SK-N-SH (cell line): ENCODE measurements at regions not wholly inside any gene's neighbourhood (a gene's known extent, or its start where the extent isn't known, plus 50 kb on each side); places are given as distances from the start of the nearest gene placed in this dataset.

Experiments used
- CTCF ChIA-PET: fragments of 300-600, 350-600 bp; formaldehyde crosslinking; extraction: SDS; loops from one replicate; lab custom pipeline; 2021; lab: Yijun Ruan, JAX
- POLR2A ChIA-PET: fragments of 350-600 bp; sonication (Branson Sonifier 250); formaldehyde crosslinking; extraction: SDS; loops from one replicate; lab custom pipeline; 2020; ENCODE audit warnings: antibody characterized with exemption, inconsistent platforms; lab: Yijun Ruan, JAX
- DNase-seq: peaks from one replicate; pipeline ENCODE4 v3.0.0; 2012
- H2AFZ ChIP-seq: fragments of 200-600 bp; sonication (generic); 2 replicates; pipeline ENCODE4 v1.8.1; 2016; ENCODE audit warnings: antibody characterized with exemption, mild to moderate bottlenecking, low read depth
- H3F3A ChIP-seq: fragments of 200-600 bp; sonication (generic); replicated peaks from 2 replicates; pipeline ENCODE3; 2016; ENCODE audit warnings: antibody characterized with exemption, mild to moderate bottlenecking; ENCODE audit not compliant: insufficient read depth
- H3K27ac ChIP-seq, 2 experiments: fragments of 200-500 bp in 1 of 2; fragments of 200-600 bp in 1 of 2; sonication (Bioruptor generic) in 1 of 2; sonication (generic), shearing (Covaris generic) in 1 of 2; 2 replicates each; pipeline versions ENCODE4 v1.5.1 to v1.6.1; 2014 to 2016; ENCODE audit warnings: low read depth in 2 of 2, inconsistent platforms in 1 of 2, low read length in 1 of 2, mild to moderate bottlenecking in 1 of 2, mixed read lengths in 1 of 2
- H3K27me3 ChIP-seq: fragments of 200-600 bp; sonication (generic), shearing (Covaris generic); 2 replicates; pipeline ENCODE4 v1.6.1; 2016; ENCODE audit warnings: mixed run types; ENCODE audit not compliant: insufficient read depth
- H3K36me3 ChIP-seq, 2 experiments: fragments of 200-500 bp in 1 of 2; fragments of 200-600 bp in 1 of 2; sonication (Bioruptor generic) in 1 of 2; sonication (generic) in 1 of 2; replicated peaks in 1 of 2; 2 replicates each; pipeline versions ENCODE3 to v1.5.1; 2014 to 2016; ENCODE audit warnings: low read length in 1 of 2, mild to moderate bottlenecking in 1 of 2; ENCODE audit not compliant: insufficient read depth in 2 of 2, control insufficient read depth in 1 of 2
- H3K4me1 ChIP-seq, 2 experiments: fragments of 200-500 bp in 1 of 2; fragments of 200-600 bp in 1 of 2; sonication (Bioruptor generic) in 1 of 2; sonication (generic), shearing (Covaris generic) in 1 of 2; 2 replicates each; pipeline versions ENCODE4 v1.5.1 to v1.6.1; 2014 to 2016; ENCODE audit warnings: low read depth in 1 of 2, low read length in 1 of 2, mixed run types in 1 of 2; ENCODE audit not compliant: insufficient read depth in 2 of 2, control insufficient read depth in 1 of 2
- H3K4me2 ChIP-seq: fragments of 200-600 bp; sonication (generic), shearing (Covaris generic); 2 replicates; pipeline ENCODE4 v1.6.1; 2017; ENCODE audit warnings: mixed run types
- H3K4me3 ChIP-seq, 2 experiments: fragments of 200-500 bp in 1 of 2; fragments of 200-600 bp in 1 of 2; sonication (Bioruptor generic) in 1 of 2; sonication (generic), shearing (Covaris generic) in 1 of 2; 2 replicates each; pipeline versions ENCODE4 v1.5.1 to v1.8.1; 2014 to 2016; ENCODE audit warnings: low read depth in 2 of 2, inconsistent platforms in 1 of 2, low read length in 1 of 2, mild to moderate bottlenecking in 1 of 2, mixed read lengths in 1 of 2, moderate library complexity in 1 of 2
- H3K79me2 ChIP-seq: fragments of 200-600 bp; sonication (generic); 2 replicates; pipeline ENCODE4 v1.8.1; 2017; ENCODE audit warnings: mild to moderate bottlenecking; ENCODE audit not compliant: insufficient read depth
- H3K9ac ChIP-seq: fragments of 200-600 bp; sonication (generic); 2 replicates; pipeline ENCODE4 v1.6.1; 2017; ENCODE audit warnings: mixed run types
- H3K9me2 ChIP-seq: fragments of 200-600 bp; sonication (generic); 2 replicates; pipeline ENCODE4 v1.6.1; 2017; ENCODE audit warnings: mixed run types
- H3K9me3 ChIP-seq: fragments of 200-600 bp; sonication (generic); 2 replicates; pipeline ENCODE4 v1.6.1; 2017; ENCODE audit warnings: mixed run types, mild to moderate bottlenecking, moderate library complexity
- H4K20me1 ChIP-seq: fragments of 200-600 bp; sonication (generic); 2 replicates; pipeline ENCODE4 v1.6.1; 2017; ENCODE audit warnings: mild to moderate bottlenecking, mixed run types; ENCODE audit not compliant: insufficient read depth
- EZH2phosphoT487 ChIP-seq: fragments of 200-600 bp; sonication (generic); IDR thresholded peaks from 2 replicates; pipeline ENCODE4 v1.6.1; 2017; ENCODE audit warnings: low read depth, mixed run types, mild to moderate bottlenecking, antibody characterized with exemption, moderate library complexity, borderline replicate concordance
- FOSL2 ChIP-seq: IDR thresholded peaks from 2 replicates; pipeline ENCODE4 v1.4.0; 2012; ENCODE audit warnings: low read depth, mild to moderate bottlenecking, moderate library complexity, borderline replicate concordance
- FOXJ3 ChIP-seq: sonication (generic); formaldehyde crosslinking; IDR thresholded peaks from 2 replicates; pipeline ENCODE4 v1.5.1; 2020; ENCODE audit warnings: mild to moderate bottlenecking, missing genetic modification reagents
- GATA2 ChIP-seq: sonication (generic); formaldehyde crosslinking; IDR thresholded peaks from 2 replicates; pipeline ENCODE4 v1.5.0; 2020; ENCODE audit warnings: mild to moderate bottlenecking, missing genetic modification reagents
- JUND ChIP-seq: IDR thresholded peaks from 2 replicates; pipeline ENCODE4 v1.4.0; 2012
- MEF2A ChIP-seq: IDR thresholded peaks from 2 replicates; pipeline ENCODE4 v1.4.0; 2012; ENCODE audit warnings: low read depth, borderline replicate concordance
- NFIC ChIP-seq: IDR thresholded peaks from 2 replicates; pipeline ENCODE4 v1.4.0; 2012; ENCODE audit warnings: borderline replicate concordance
- PBX3 ChIP-seq: IDR thresholded peaks from 2 replicates; pipeline ENCODE4; 2012
- SMC3 ChIP-seq: IDR thresholded peaks from 2 replicates; pipeline ENCODE4 v1.6.1; 2012; ENCODE audit warnings: low read depth, low read length, improper control_type of control experiment
- TCF12 ChIP-seq: IDR thresholded peaks from 2 replicates; pipeline ENCODE4 v1.4.0; 2012
- USF1 ChIP-seq: IDR thresholded peaks from 2 replicates; pipeline ENCODE4 v1.4.0; 2012; ENCODE audit warnings: low read depth, borderline replicate concordance
- USF2 ChIP-seq: fragments of 150-350 bp; IDR thresholded peaks from 2 replicates; pipeline ENCODE4 v1.6.1; 2017; ENCODE audit warnings: antibody characterized with exemption, low read length, low read depth, borderline replicate concordance
- YY1 ChIP-seq: IDR thresholded peaks from 2 replicates; pipeline ENCODE4 v1.4.0; 2012; ENCODE audit warnings: low read depth, mild to moderate bottlenecking
- ZBTB33 ChIP-seq: IDR thresholded peaks from 2 replicates; pipeline ENCODE4 v1.4.0; 2012; ENCODE audit warnings: low read depth, borderline replicate concordance
- WGBS: methylation state at CpG from one replicate; pipeline ENCODE4 v1.1.6; 2017; ENCODE audit warnings: low lambda C conversion rate; 5-methylcytosine and 5-hydroxymethylcytosine counted together
- TF ChIP-seq, protein P1 (sequence below): IDR thresholded peaks from 2 replicates; pipeline ENCODE4 v1.4.0; 2012; ENCODE audit warnings: low read depth

DNA sequence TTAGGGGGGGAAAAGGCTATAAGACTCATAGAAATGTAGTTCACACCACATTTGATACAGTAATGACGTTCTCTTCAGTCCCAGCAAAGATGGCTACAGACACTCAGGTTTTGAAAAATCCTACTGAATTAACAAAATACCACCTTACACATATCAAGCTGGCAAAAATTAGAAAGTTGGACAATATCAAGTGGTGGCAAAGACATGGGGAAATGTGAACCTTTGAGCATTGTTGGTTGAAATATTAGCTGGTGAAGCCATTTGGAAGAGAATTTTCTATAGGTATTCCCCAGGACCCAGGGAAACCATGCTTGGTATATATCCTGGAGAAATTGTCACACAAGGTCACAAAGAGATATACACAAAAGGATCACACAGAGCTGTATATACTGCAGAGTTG is 163.0 kb downstream of the ADSS2 start:
- Histone ChIP-seq H2AFZ (no peak overlapping the region), H3K27ac (no peak overlapping the region), H3K4me3 (no peak overlapping the region), H3K27me3 (no peaks in the 10 kb centered on the region), H4K20me1 (no peaks in the 10 kb centered on the region), H3K4me1 (no peaks in the 10 kb centered on the region), H3K36me3 (no peaks in the 10 kb centered on the region), H3K9ac (no peak overlapping the region), H3K4me2 (no peak overlapping the region), H3K9me2 (no peaks in the 10 kb centered on the region), H3K9me3 (no peaks in the 10 kb centered on the region), H3K79me2 (no peaks in the 10 kb centered on the region), H3F3A (no peaks in the 10 kb centered on the region)
- CTCF ChIA-PET = interaction anchor here (0.6 to 4.9 kb wide), 3 partner anchors 10 to 1116 kb away, joined by 3 to 45 read pairs (median 4); no protein-coding TSS in a partner anchor
- POLR2A ChIA-PET = no interaction called here
- 89% methylated on average over 1 of the region's 1 CpG for WGBS
- DNase-seq = no peak
- TF ChIP-seq GATA2 (CRISPR knock-in tag) (no peak), FOSL2 (no peak), EZH2phosphoT487 (no peak), JUND (no peak), NFIC (no peak), PBX3 (no peak), FOXJ3 (no peak), YY1 (no peak), MEF2A (no peak), ZBTB33 (no peak), USF1 (no peak), SMC3 (no peak), TCF12 (no peak), USF2 (no peak)
- TF ChIP-seq, protein P1, sequence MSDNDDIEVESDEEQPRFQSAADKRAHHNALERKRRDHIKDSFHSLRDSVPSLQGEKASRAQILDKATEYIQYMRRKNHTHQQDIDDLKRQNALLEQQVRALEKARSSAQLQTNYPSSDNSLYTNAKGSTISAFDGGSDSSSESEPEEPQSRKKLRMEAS = no peak
